SU-DHL-6 (cell line): ENCODE measurements at regions not wholly inside any gene's neighbourhood (a gene's known extent, or its start where the extent isn't known, plus 50 kb on each side); places are given as distances from the start of the nearest gene placed in this dataset.

Experiments
- H2AFZ ChIP-seq: fragments of 200-600 bp; sonication (generic); 2 replicates; pipeline ENCODE4 v1.6.1; 2014; ENCODE audit warnings: low read depth, mild to moderate bottlenecking, moderate library complexity, mixed read lengths, antibody characterized with exemption, low read length; ENCODE audit not compliant: severe bottlenecking
- H3F3A ChIP-seq: fragments of 200-600 bp; shearing (Covaris generic); 2 replicates; pipeline ENCODE4 v1.6.0; 2016; ENCODE audit warnings: antibody characterized with exemption, mild to moderate bottlenecking; ENCODE audit not compliant: insufficient read depth
- H3K27ac ChIP-seq: fragments of 200-600 bp; sonication (generic); 2 replicates; pipeline ENCODE4 v1.5.1; 2016; ENCODE audit warnings: low read depth, mild to moderate bottlenecking, low read length, moderate library complexity, mixed read lengths
- H3K27me3 ChIP-seq: fragments of 200-600 bp; sonication (generic), shearing (Covaris generic); 2 replicates; pipeline ENCODE4 v1.6.0; 2014; ENCODE audit warnings: mild to moderate bottlenecking, low read length
- H3K36me3 ChIP-seq: fragments of 200-600 bp; sonication (generic); 2 replicates; pipeline ENCODE4 v1.6.1; 2014; ENCODE audit warnings: mild to moderate bottlenecking, low read length, mixed read lengths
- H3K4me2 ChIP-seq: fragments of 300-600, 200-600 bp; shearing (Covaris generic), sonication (generic); 2 replicates; pipeline ENCODE4 v1.6.0; 2014; ENCODE audit warnings: low read length, low read depth, mild to moderate bottlenecking; ENCODE audit not compliant: poor library complexity, severe bottlenecking
- H3K4me3 ChIP-seq: fragments of 200-600 bp; sonication (generic); 2 replicates; pipeline ENCODE4 v1.5.1; 2014; ENCODE audit warnings: antibody characterized with exemption, low read length, mild to moderate bottlenecking, mixed read lengths; ENCODE audit not compliant: insufficient read depth, poor library complexity, severe bottlenecking
- H3K79me2 ChIP-seq: fragments of 200-600 bp; sonication (generic); 2 replicates; pipeline ENCODE4 v1.6.1; 2014; ENCODE audit warnings: mild to moderate bottlenecking, low read length, moderate library complexity; ENCODE audit not compliant: insufficient read depth
- H3K9ac ChIP-seq: fragments of 200-600 bp; sonication (generic); 2 replicates; pipeline ENCODE4 v1.7.0; 2014; ENCODE audit warnings: mild to moderate bottlenecking, low read length
- H3K9me2 ChIP-seq: fragments of 200-600 bp; sonication (generic); replicated peaks from 2 replicates; pipeline ENCODE4 v1.6.1; 2014; ENCODE audit warnings: low read length; ENCODE audit not compliant: insufficient read depth
- H3K9me3 ChIP-seq: fragments of 200-600 bp; sonication (generic); 2 replicates; pipeline ENCODE4 v1.6.1; 2014; ENCODE audit warnings: low read length, mixed read lengths; ENCODE audit not compliant: insufficient read depth
- H4K20me1 ChIP-seq: fragments of 200-600 bp; sonication (generic); 2 replicates; pipeline ENCODE4 v1.6.1; 2014; ENCODE audit warnings: low read depth, mild to moderate bottlenecking, antibody characterized with exemption, low read length, moderate library complexity, mixed read lengths
- EZH2phosphoT487 ChIP-seq: fragments of 200-600 bp; sonication (generic), shearing (Covaris generic); conservative IDR thresholded peaks from 2 replicates; pipeline ENCODE4 v1.6.1; 2018; ENCODE audit warnings: mild to moderate bottlenecking, antibody characterized with exemption, low read length, moderate library complexity, mixed read lengths
- TF ChIP-seq, protein P1 (sequence below): fragments of 200-600 bp; sonication (generic); IDR thresholded peaks from one replicate; pipeline ENCODE4 v1.5.1; 2017; ENCODE audit warnings: antibody characterized with exemption, mild to moderate bottlenecking, low read length, moderate library complexity; ENCODE audit not compliant: insufficient read depth, poor library complexity, severe bottlenecking

DNA sequence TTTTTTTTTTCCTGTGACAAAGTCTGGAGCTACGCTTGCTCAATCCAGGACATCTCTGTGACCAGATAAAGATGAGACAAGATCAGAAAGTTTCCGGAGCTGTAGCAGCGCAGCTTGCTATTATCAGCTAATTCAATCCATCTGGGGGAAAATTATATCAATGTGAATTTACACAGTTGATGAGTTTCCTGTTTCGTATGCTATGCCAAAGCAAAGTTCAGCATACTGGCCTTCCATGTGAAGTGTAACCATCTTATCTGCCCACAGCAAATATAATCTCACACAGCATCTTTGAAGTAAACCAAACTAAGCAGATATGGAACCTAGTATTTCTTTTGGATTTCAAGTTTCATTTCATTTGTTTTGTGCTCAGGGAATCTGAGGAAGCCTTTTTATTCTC, 1767.7 kb downstream of the EFNA5 start:
- Histone ChIP-seq H3K9me3 (no peaks in the 10 kb centered on the region), H3K4me2 (no peak overlapping the region), H3K36me3 (no peaks in the 10 kb centered on the region), H3K27ac (no peak overlapping the region), H3K9ac (no peak overlapping the region), H4K20me1 (no peaks in the 10 kb centered on the region), H3K27me3 (no peaks in the 10 kb centered on the region), H3K9me2 (no peaks in the 10 kb centered on the region), H3F3A (no peaks in the 10 kb centered on the region), H3K4me3 (no peak overlapping the region), H2AFZ (no peak overlapping the region), H3K79me2 (no peaks in the 10 kb centered on the region)
- TF ChIP-seq, protein P1, sequence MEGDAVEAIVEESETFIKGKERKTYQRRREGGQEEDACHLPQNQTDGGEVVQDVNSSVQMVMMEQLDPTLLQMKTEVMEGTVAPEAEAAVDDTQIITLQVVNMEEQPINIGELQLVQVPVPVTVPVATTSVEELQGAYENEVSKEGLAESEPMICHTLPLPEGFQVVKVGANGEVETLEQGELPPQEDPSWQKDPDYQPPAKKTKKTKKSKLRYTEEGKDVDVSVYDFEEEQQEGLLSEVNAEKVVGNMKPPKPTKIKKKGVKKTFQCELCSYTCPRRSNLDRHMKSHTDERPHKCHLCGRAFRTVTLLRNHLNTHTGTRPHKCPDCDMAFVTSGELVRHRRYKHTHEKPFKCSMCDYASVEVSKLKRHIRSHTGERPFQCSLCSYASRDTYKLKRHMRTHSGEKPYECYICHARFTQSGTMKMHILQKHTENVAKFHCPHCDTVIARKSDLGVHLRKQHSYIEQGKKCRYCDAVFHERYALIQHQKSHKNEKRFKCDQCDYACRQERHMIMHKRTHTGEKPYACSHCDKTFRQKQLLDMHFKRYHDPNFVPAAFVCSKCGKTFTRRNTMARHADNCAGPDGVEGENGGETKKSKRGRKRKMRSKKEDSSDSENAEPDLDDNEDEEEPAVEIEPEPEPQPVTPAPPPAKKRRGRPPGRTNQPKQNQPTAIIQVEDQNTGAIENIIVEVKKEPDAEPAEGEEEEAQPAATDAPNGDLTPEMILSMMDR, result no peak
- no peak for TF ChIP-seq EZH2phosphoT487

DNA sequence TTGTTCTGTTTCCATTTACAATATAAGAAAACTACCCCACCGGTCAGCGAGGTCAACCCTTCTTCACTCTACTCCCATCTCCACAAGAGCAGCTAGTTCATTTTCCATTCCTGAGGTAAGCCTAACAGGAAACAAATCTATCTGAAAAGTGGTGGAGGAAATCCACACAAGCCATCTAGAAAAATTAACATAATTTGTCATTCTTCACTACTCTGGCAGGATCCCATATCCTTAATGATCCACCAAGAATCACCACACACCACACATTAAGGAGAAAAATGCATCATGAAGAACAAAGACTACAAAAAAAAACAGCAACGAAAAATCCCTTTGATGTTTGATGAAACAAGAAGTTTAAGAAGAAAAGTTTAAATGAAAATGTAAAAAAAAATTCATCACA, 1771.0 kb downstream of the EFNA5 start:
- Histone ChIP-seq H4K20me1 (no peaks in the 10 kb centered on the region), H3K79me2 (no peaks in the 10 kb centered on the region), H3F3A (no peaks in the 10 kb centered on the region), H3K9me2 (no peaks in the 10 kb centered on the region), H3K4me2 (no peak overlapping the region), H3K4me3 (no peak overlapping the region), H3K9me3 (no peaks in the 10 kb centered on the region), H3K27me3 (no peaks in the 10 kb centered on the region), H3K9ac (no peak overlapping the region), H2AFZ (no peak overlapping the region), H3K36me3 (no peaks in the 10 kb centered on the region), H3K27ac (no peak overlapping the region)
- TF ChIP-seq, protein P1, result no peak
- no peak for TF ChIP-seq EZH2phosphoT487

DNA sequence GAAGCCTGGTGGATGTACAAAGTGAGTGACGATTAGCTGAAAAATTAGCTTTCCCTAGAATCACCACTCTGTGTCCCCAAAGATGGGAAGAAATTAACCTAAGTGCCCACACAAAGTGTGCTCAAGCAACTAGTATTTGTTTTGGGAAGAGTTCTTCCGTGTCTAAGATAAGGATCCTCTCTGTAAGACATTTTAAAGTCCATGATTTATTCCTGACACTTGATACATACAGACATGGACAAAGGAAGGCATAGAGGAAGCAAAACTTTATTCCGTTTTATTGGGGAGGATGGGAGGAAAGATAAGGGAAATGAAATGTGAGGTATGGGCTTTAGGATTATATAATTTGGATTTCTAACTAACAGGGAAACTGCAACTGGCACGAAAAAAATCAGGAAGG, 1772.6 kb downstream of the EFNA5 start:
- H3K79me2 ChIP-seq, result no peaks in the 10 kb centered on the region
- H3K4me2 ChIP-seq, result no peak overlapping the region
- no peak overlapping the region for H2AFZ ChIP-seq

More for the DNA sequence above, 1772.6 kb downstream of the EFNA5 start:
- H3K4me3 ChIP-seq, result no peak overlapping the region
- H4K20me1 ChIP-seq, result no peaks in the 10 kb centered on the region
- no peaks in the 10 kb centered on the region for H3K9me2 ChIP-seq
- H3K9ac ChIP-seq, result no peak overlapping the region
- H3K36me3 ChIP-seq, result no peaks in the 10 kb centered on the region
- TF ChIP-seq, protein P1, result no peak
- no peak for TF ChIP-seq EZH2phosphoT487
- H3K9me3 ChIP-seq, result no peaks in the 10 kb centered on the region
- no peak overlapping the region for H3K27ac ChIP-seq
- H3F3A ChIP-seq, result no peaks in the 10 kb centered on the region
- no peaks in the 10 kb centered on the region for H3K27me3 ChIP-seq
